Kidney (tissue), 13 donors: ENCODE measurements at regions not wholly inside any gene's neighbourhood (a gene's known extent, or its start where the extent isn't known, plus 50 kb on each side); places are given as distances from the start of the nearest gene placed in this dataset.

Source experiments
- DNase-seq, 5 donors: peaks; one replicate each; pipeline ENCODE4 v3.0.0-alpha.2; 2013 to 2020
- FAIRE-seq: peaks from 2 replicates; lab custom pipeline; 2012; peaks lifted over from hg19 to GRCh38; lab: Jason Lieb, UNC
- H3K27ac ChIP-seq, 2 donors: one replicate each; pipeline ENCODE4 v1.7.0; 2013; ENCODE audit warnings: low read depth in 2 of 2, low read length in 2 of 2, inconsistent platforms in 1 of 2
- H3K27me3 ChIP-seq: one replicate; pipeline ENCODE4 v1.7.1; 2013; ENCODE audit warnings: low read length, inconsistent platforms; ENCODE audit not compliant: control insufficient read depth, insufficient read depth
- H3K36me3 ChIP-seq, 3 donors: one replicate each; pipeline versions ENCODE4 v1.7.0 to v1.7.1; 2013; ENCODE audit warnings: low read length in 3 of 3, control low read depth in 1 of 3, inconsistent platforms in 1 of 3; ENCODE audit not compliant: insufficient read depth in 3 of 3, control insufficient read depth in 2 of 3
- H3K4me1 ChIP-seq, 3 donors: one replicate each; pipeline versions ENCODE4 v1.7.0 to v1.7.1; 2013; ENCODE audit warnings: low read length in 3 of 3, inconsistent platforms in 1 of 3, low read depth in 1 of 3; ENCODE audit not compliant: control insufficient read depth in 2 of 3, insufficient read depth in 2 of 3
- H3K4me3 ChIP-seq, 3 donors: one replicate each; pipeline versions ENCODE4 v1.7.0 to v1.8.1; 2013; ENCODE audit warnings: low read length in 3 of 3, control low read depth in 1 of 3, inconsistent platforms in 1 of 3
- H3K9ac ChIP-seq, 3 donors: one replicate each; pipeline versions ENCODE4 v1.7.0 to v1.7.1; 2013; ENCODE audit warnings: low read length in 3 of 3, control low read depth in 1 of 3, inconsistent platforms in 1 of 3
- H3K9me3 ChIP-seq, 3 donors: one replicate each; pipeline versions ENCODE4 v1.7.0 to v1.7.1; 2013; ENCODE audit warnings: low read length in 3 of 3, control low read depth in 1 of 3, inconsistent platforms in 1 of 3; ENCODE audit not compliant: control insufficient read depth in 2 of 3, insufficient read depth in 1 of 3
- CTCF ChIP-seq: IDR thresholded peaks from 3 replicates; pipeline ENCODE4 v1.5.1; 2012; ENCODE audit warnings: mild to moderate bottlenecking, moderate library complexity, borderline replicate concordance; ENCODE audit not compliant: insufficient read depth; ENCODE audit errors: extremely low read depth
- intact Hi-C: fragments of 100-400 bp; cut with DNase I; formaldehyde crosslinking; loops from one replicate; pipeline ENCODE4 v1.11.1; 2022
- donor health status: control.
- donor health status: control.
- donor health status: control.
- donor health status: control.
- donor health status: control.
- donor health status: DM: yes; HTN: yes; CAD: no.
- donor health status: Normal renal cell carcinoma (clear cell type).

GRCh38 chr11:27916541-27917100 lies 191.3 kb downstream of the KIF18A start:
- Histone ChIP-seq H3K4me1 (no peaks in the 10 kb centered on the region), H3K4me3 (no peak overlapping the region), H3K9ac (no peak overlapping the region), H3K9me3 (no peaks in the 10 kb centered on the region), H3K27ac (no peak overlapping the region), H3K27me3 (no peaks in the 10 kb centered on the region), H3K36me3 (no peaks in the 10 kb centered on the region)
- intact Hi-C loops = no loop called here
- DNase-seq (no peak), FAIRE-seq (no peak)
- TF ChIP-seq CTCF = no peak

- Histone ChIP-seq H3K4me3 (no peak overlapping the region), H3K27ac (no peak overlapping the region), H3K27me3 (no peaks in the 10 kb centered on the region), H3K36me3 (no peaks in the 10 kb centered on the region), H3K9me3 (no peaks in the 10 kb centered on the region), H3K4me1 (no peaks in the 10 kb centered on the region), H3K9ac (no peak overlapping the region)
- intact Hi-C loops = no loop called here
- TF ChIP-seq CTCF = no peak
- DNase-seq = no peak
- FAIRE-seq = no peak
These were observed 193.9 kb downstream of the KIF18A start for GRCh38 chr11:27914080-27914479.

- FAIRE-seq (no peak), DNase-seq (no peak)
- Histone ChIP-seq H3K27ac (no peak overlapping the region), H3K9me3 (no peaks in the 10 kb centered on the region), H3K27me3 (no peaks in the 10 kb centered on the region), H3K4me1 (no peaks in the 10 kb centered on the region), H3K4me3 (no peak overlapping the region), H3K9ac (no peak overlapping the region), H3K36me3 (no peaks in the 10 kb centered on the region)
- intact Hi-C loops = no loop called here
- no peak for TF ChIP-seq CTCF
These were observed 194.3 kb downstream of the KIF18A start for GRCh38 chr11:27913650-27914049.

- intact Hi-C loops = no loop called here
- no peak overlapping the region for H3K9ac ChIP-seq
- DNase-seq (no peak), FAIRE-seq (no peak)
- H3K36me3 ChIP-seq = no peaks in the 10 kb centered on the region
- H3K4me1 ChIP-seq = no peaks in the 10 kb centered on the region
- no peaks in the 10 kb centered on the region for H3K27me3 ChIP-seq
- H3K4me3 ChIP-seq = no peak overlapping the region
- H3K27ac ChIP-seq = no peak overlapping the region
- H3K9me3 ChIP-seq = no peaks in the 10 kb centered on the region
- TF ChIP-seq CTCF = no peak
These were observed 195.0 kb downstream of the KIF18A start for GRCh38 chr11:27912916-27913315.
